GM21576 (cell line): ENCODE measurements at regions not wholly inside any gene's neighbourhood (a gene's known extent, or its start where the extent isn't known, plus 50 kb on each side); places are given as distances from the start of the nearest gene placed in this dataset.
"Not testable (repeated sequence)": the region's sequence is repeated elsewhere in the genome, so short reads cannot be mapped to it uniquely, and the experiment has no call there.

ENCODE experiments used
- ATAC-seq: cut with Tn5 transposase; IDR thresholded peaks from one replicate; pipeline ENCODE4 v1.9.1; 2021; ENCODE audit warnings: mild to moderate bottlenecking, moderate library complexity; ENCODE audit not compliant: unreplicated experiment

DNA sequence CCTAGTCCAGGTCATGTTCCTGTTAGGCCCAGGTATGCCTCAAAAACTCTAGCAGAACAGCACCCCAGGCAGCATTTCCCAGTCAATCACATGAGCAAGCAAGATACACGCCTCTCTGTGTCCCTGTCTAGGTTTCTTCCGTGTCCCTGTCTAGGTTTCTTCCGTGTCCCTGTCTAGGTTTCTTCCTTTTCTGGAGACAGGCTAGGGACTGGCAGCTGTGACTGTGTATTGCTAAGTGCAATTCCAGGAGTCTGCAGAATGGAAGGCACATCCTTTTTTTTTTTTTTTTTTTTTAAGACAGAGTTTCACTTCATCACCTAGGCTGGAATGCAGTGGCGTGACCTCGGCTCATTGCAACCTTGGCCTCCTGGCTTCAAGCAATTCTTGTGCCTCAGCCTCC lies 77.6 kb downstream of the SETD4 start:
- no peak for ATAC-seq

DNA sequence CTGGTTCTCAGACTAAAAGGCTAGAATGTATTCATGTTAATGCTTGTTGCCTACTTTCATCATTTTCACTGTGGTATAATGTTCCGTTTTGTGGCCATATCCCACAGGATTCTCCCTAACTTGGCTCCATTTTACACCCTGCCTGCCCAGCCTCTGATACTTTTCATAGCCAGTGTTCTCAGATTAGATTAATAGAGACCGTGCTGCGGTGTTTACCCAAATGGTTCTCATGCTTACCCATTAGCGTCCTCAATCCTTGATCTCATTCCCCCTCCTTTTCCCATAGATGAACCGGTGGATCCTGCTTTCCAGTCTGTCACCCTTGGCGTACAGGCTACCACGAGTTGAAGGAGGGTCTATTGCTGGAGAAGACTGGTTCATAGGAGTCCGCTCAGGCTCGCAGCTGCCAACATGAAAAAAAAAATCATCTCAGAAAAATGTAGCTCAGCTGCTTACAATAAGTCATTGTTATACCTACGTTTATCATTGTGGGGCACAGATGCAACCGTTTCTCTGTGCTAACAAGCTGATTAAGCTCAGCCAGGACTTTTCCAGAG lies 78.7 kb downstream of the SETD4 start:
- ATAC-seq, result no peak

DNA sequence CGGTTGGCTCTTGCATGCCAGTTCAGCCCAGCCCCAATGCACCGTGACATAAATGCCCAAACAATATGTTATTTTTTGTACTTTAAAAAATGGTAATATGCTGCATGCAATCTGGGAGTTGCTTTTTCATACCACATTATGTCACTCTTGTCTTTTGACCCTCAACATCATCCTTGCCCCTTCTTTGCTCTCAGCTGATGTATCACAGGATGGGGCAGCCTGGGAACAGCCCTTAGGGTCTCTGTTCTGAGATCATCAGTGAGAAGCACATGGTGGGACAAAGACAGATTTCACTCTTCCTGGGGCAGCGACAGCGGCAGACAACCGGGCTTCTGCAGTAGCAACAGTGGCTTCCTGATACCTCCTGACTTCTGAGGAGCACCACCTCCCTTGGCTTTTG lies 79.5 kb downstream of the SETD4 start:
- ATAC-seq, result no peak

DNA sequence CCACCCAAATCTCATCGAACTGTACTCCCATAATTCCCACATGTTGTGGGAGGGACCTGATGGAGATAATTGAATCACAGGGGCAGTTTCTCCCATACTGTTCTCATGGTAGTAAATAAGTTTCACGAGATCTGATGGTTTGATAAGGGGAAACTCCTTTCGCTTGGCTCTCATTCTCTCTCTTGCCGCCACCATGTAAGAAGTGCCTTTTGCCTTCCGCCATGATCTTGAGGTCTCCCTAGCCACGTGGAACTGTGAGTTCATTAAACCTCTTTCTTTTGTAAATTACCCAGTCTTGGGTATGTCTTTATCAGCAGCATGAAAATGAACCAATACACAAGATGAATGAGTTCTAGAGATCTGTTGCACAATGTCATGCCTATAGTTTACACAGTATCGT lies 82.5 kb downstream of the SETD4 start:
- not testable (repeated sequence) for ATAC-seq

DNA sequence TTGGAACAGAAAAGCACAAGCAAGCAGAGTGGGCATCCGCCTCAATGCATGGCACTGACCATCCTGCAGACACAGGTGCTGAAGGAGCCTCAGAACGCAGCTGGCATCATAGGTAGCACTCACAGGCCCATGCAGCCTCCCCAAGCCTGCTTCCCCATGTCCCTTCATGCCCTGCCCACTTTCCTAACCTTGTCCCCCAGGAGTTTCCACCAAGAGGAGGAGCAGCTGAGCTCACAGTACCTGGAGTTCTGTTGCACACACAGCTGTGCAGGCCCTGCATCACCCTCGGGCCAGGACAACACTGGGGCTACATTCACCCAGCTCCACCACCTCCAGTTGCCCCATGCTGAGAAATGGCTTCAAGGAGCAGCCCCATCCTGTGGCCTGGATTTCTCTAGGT lies 83.4 kb downstream of the SETD4 start:
- ATAC-seq, result no peak

DNA sequence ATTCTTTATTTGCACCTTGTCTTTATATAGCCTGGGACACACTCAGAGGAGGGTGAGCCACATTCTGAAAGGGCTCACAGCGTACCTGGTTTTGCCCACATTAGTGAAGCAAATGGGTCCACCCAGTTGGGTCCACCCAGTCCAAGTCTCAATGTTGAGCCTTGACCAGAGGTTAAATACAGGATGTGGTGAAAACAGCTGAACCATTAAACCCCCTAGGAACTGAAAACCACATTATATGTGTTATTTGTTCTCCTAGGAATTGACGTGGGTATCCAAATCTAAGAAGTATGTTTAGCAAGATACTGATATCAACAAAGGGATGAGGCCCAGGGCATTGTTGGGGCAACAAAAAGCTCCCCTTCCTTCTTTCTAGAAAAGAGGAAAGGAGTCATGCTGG lies 83.8 kb downstream of the SETD4 start:
- no peak for ATAC-seq

DNA sequence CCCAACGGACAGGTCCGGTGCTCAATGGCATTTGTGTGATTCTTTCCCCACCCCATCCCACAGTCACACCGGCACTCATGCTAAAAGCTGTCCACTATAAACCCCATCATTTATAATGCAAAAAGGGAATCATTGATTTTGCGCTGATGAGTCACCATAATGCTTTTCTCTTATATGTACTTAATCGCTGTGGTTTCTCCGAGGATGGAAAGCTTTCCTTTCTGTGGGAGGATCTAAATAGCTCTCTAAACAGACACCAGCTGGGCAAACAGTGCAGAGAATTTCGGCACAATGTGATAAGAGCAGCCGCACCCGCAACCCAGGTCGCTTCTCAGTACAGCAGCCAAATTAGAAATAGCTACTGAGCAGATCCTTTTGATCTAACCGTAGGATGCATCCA lies 85.6 kb downstream of the SETD4 start:
- no peak for ATAC-seq

DNA sequence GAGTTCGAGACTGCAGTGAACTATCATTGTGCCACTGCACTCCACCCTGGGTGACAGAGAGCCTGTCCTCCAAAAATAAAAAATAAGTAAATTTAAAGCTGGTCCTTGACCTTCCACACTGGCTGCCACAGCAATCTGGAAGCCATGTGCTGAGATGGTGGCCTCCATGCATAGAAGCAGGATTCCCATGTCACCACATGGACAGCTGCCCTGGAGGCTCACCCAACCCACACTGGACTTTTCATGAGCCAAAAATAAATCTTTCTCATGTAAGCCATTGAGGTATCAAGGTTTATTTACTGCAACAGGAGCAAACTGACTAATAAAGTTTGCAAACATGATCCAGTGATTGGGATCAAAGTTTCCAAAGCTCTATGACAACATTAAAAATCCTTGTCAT lies 88.5 kb downstream of the SETD4 start:
- no peak for ATAC-seq

DNA sequence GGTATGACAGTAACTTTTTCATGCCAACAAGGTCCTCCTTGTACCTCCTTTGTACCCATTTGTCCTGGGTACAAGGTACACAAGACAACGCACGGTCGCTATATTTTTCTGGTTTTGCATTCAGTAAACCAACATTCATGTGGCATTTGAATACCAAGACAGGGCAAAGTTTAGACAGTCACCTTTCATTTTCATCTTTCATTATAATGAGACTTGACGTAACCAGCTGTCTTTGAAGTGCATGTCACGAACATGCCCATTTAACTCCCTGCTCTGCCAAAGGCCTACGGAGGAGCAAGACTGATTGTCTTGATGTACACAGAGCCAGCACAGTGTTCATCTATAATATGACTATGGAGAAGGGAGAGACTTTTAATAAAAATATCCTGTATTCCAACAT lies 91.0 kb downstream of the SETD4 start:
- no peak for ATAC-seq

DNA sequence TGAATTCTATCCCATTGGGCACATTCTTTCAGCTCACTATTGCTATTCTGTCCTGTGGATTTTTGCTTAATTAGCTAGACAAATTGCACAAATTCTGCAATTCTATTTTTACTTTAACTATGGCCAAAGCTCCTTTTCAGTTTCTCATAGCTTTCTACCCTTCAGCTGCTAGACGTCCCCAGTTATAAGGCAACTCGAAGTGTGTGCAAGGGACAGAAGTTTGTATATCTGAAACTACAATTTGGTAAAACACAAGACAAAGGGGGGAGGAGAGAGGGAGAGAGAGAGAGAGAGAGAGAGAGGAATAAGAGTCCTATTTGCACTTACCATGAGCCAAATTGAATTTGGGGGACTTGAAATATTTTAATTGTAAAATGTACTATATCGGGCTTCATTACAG lies 91.8 kb downstream of the SETD4 start:
- ATAC-seq, result no peak

DNA sequence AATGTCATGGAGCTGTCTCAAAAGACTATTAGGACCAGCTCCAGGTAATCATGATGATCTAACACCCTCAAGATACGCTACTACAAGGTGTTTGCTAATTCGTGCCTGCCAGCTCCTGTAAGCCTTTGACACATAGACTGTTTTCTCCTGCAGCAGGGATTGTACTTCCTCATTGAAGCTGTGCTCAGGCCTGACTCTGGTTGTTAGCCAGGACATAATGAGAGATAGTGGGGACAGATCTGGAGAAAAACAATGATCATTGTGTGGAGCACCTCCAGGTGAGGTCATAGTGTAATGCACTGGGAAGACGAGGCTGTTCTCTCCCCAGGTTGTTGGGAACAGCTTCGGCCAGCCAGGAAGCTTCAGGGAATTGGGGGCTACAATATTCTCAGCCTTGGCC lies 94.6 kb downstream of the SETD4 start:
- no peak for ATAC-seq

DNA sequence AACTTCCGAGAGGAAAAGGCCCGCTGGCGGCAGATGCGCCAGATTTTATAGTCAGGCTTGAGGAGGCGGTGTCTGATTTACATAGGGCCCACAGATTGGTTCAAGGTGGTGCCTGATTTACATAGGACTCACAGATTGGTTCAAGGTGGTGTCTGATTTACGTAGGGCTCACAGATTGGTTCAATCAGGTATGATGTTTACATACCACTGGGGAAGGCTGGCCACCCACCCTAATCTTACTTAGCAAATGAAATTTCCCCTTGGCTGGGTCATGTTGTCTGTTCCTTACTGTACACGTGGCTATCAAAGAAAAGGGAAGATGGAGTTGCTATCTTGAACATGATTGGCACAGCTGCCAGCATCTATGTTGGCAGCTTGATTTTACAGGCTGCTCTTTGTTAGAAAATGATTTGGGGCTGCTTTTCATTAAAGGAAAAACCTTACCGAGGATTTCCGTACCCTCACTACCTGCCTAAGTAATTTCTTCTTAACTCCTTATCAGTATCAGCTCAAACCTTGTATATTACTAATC lies 96.3 kb downstream of the SETD4 start:
- no peak for ATAC-seq

DNA sequence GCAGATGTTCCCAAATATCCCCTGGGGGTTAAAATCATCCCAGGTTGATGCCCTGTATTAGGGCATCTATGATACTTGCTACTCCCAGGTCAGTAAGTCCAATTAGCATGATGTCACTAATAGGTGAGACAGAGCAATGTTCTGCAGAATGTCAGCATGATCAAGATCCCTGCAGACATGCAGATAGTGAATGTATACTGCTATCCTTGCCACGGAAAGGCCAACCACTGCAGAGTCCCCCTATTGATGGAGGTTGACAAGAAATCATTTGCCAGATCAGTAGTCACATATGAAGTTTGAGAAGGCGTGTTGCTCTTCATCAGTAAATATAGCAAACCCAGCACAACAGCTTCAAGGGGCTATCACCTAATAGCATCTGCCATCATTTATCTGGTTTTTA lies 97.4 kb downstream of the SETD4 start:
- no peak for ATAC-seq

DNA sequence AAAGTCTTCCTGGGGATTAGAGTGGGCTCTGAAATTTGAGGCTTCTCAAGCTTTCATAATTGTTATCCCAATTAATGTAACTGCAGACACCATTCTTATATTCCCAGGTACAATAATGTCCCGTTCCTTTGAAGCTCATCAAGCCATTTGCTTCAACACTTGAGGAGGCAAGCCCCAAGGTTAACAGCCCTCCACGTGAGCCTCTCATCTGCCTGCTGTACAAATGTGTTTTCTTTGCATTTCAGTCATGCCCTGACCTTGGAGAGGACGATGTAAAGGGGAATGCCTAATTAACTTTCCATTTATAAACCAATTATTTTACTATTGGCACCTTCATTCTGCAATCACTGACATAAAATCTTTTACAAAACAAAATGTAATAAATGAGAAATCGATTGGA lies 106.3 kb downstream of the SETD4 start:
- no peak for ATAC-seq

DNA sequence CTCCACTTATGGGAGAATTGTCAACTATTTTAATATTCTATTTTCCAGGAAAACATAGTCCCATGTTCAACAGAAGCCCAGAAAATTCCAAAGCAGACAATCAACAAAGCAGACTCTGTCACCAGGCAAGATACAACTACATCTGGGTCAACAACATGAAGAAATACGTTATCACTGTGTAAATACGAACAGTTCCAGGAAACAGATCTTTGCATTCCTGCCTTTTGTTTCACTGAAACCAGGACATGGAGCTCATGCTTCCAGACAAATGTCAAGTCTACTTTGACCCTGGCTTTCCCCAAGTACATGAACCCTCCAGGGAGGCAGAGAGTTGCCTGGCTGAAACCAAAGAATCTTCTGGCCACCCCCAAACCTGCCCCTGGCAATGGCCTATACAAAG lies 106.7 kb downstream of the SETD4 start:
- no peak for ATAC-seq

DNA sequence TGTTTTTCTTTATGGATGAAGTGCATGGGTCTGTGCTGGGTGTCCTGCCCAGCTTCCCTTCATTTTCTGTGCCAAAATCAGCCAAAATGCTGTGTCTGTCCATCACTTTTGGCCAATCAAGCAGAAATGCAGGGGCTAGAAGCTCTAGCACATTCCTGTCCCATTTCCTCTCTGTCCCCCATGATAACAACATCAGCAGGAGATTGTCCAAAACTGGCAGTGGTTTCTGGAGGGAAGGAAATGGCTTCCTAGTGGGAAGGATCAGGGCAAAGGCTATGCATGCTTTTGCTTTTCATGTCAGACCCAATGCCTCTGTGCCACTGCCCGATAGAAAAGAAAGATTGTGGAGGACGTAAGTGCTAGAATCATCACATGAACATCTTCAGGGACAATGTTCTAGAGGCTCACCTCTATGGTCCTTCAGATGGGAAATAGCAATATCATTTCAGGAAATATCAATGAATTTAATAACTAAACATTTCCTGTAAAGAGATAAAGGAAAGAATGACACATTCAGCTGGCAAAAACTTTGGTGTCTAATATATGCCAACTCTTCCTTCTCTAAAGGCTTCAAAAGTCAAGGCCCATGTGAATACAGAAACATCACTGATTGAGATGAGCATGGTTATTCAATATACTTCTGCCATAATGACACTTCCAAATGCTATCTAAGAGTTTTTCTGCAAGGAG lies 107.5 kb downstream of the SETD4 start:
- ATAC-seq, result no peak

DNA sequence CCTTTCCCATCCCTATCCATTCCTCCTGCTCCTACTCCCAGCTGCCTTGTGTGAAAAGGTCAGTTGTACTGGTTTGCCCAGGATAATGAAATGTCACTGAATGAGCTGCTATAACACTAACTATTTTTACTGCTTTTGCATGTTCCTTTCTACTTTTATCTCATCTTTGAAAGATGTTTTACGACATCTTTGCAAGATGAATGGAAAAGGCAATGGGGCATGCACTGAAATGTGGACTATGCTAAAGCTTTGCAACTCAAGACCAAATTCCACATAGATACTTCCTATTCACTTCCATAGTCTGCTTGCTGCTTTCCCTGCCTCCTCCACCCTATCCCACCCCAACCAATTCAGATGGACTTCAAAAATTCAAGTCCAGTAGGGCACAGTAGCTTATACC lies 111.3 kb downstream of the SETD4 start:
- ATAC-seq, result no peak

DNA sequence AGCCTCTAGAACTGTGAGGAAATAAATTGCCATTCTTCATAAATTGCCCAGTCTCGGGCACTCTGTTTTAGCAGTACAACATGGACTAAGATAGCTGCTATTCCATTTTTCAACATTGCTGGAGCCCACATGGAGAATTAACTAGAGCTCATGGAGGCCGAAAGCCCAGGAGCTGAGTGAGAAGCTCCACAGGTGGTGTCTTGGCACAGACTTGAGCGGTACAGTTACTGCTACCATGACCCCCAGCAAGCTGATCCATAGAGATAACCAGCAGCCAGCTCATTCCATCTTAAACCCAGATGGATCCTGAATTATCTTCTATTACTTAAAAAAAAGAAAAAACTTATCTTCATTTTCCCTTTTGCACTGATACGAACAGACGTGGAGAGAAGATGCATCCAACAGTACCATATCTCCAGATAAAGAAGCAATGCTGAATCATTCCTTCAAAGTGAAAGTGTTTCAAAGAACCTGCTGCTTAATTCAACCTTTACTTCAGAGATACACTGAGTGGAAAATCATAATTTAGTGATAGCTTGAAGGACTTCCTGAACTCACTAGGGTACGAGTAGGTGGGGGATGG lies 115.1 kb downstream of the SETD4 start:
- ATAC-seq, result no peak

DNA sequence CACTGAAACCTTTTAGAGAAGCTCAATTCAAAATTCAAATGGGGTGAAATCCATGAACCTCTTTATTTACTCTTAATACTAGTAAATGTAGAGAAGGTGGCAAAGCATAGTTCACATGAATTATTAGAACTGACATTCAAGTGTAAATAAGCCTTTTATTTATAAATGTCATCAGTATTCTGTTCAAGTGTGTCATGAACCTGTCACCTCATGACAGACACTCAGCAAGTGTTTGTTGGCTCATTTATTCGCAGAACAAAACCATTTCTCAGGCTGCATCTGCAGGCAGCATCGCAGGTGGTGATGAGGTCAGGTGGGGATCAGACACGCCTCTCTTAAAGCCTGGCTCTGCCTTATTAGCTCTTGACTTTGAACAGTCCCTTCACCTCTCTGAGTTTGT lies 116.6 kb downstream of the SETD4 start:
- ATAC-seq, result no peak

DNA sequence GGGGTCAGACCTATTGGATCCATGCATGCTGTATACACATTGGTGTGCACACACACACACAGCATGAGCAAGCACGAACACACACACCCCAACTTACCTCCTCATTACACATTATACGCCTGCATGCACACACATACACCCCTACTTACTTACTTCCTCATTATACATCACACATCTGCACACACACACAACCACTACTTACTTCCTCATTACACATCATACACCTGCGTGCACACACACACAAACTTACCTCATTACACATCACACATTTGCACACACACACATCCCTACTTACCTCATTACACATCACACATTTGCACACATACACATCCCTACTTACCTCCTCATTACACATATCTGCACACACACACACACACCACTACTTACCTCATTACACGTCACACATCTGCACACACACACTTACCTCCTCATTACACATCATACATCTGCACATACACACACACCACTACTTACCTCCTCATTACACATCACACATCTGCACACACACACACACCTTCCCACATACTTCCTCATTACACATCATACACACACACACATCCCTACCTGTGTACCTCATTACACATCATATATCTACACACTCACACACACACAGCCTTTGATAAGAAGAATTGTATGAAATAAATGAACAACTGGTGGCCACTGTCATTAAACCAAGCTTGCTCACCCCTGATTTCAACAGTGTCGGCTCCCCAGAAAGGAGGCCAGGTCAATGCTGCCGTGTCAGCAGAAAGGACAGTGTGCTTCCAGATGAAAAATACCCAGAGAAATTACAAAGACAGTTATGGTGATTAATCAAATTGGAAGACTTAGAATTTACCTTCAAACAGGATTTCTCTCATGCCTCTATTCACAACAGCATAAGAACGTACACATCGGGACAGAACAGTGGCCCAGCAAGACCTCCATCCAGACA lies 117.8 kb downstream of the SETD4 start:
- ATAC-seq, result no peak
